ENCODE measurements at regions not wholly inside any gene's neighbourhood (a gene's known extent, or its start where the extent isn't known, plus 50 kb on each side); places are given as distances from the start of the nearest gene placed in this dataset.

GRCh38 chr6:119612176-119612891, 262.8 kb upstream of the MAN1A1 start:
- Histone ChIP-seq H3K4me1 (ENCODE audit: control insufficient read depth, extremely low read depth, insufficient read depth, low read length) (peaks cover 3% of the 10 kb centered on the region), H3K9me3 (ENCODE audit: control insufficient read depth, insufficient read depth, low read depth, low read length) (no peaks in the 10 kb centered on the region), H4K20me1 (ENCODE audit: control insufficient read depth, extremely low read depth, insufficient read depth, low read length) (no peaks in the 10 kb centered on the region), H3K27ac (ENCODE audit: insufficient read depth, low read length) (no peak overlapping the region), H3K4me2 (ENCODE audit: extremely low read depth, insufficient read depth, low read length) (no peak overlapping the region), H3K4me3 (replicated peaks in 1 of 4; ENCODE audit: control extremely low read depth in 1 of 4, insufficient read depth in 1 of 4, low read depth in 3 of 4, low read length in 4 of 4) (no peak overlapping the region), H3K79me2 (ENCODE audit: control insufficient read depth, insufficient read depth, low read length) (no peaks in the 10 kb centered on the region), H2AFZ (ENCODE audit: low read length) (no peak overlapping the region), H3K9ac (ENCODE audit: insufficient read depth, low read length) (no peak overlapping the region), H3K27me3 (ENCODE audit: control insufficient read depth, insufficient read depth, low read length) (no peaks in the 10 kb centered on the region), H3K36me3 (ENCODE audit: control insufficient read depth, insufficient read depth, low read length) (no peaks in the 10 kb centered on the region)
- DNase-seq (ENCODE audit: low read depth in 2 of 2), result peak in 1 of 2 donors; percentile 18
- TF ChIP-seq CTCF (conservative IDR thresholded peaks at IDR 0.05 in 1 of 2, IDR thresholded peaks at IDR 0.05 in 1 of 2; ENCODE audit: low read depth in 1 of 2, low read length in 2 of 2) (peak in 1 of 2 donors; percentile 7), EZH2 (IDR thresholded peaks at IDR 0.05; ENCODE audit: low read length, missing control alignments) (no peak)

- Histone ChIP-seq H3K4me1 (ENCODE audit: control insufficient read depth, extremely low read depth, insufficient read depth, low read length) (peaks cover 3% of the 10 kb centered on the region), H2AFZ (ENCODE audit: low read length) (no peak overlapping the region), H3K9me3 (ENCODE audit: control insufficient read depth, insufficient read depth, low read depth, low read length) (no peaks in the 10 kb centered on the region), H4K20me1 (ENCODE audit: control insufficient read depth, extremely low read depth, insufficient read depth, low read length) (no peaks in the 10 kb centered on the region), H3K79me2 (ENCODE audit: control insufficient read depth, insufficient read depth, low read length) (no peaks in the 10 kb centered on the region), H3K27ac (ENCODE audit: insufficient read depth, low read length) (no peak overlapping the region), H3K36me3 (ENCODE audit: control insufficient read depth, insufficient read depth, low read length) (no peaks in the 10 kb centered on the region), H3K9ac (ENCODE audit: insufficient read depth, low read length) (no peak overlapping the region), H3K4me3 (replicated peaks in 1 of 4; ENCODE audit: control extremely low read depth in 1 of 4, insufficient read depth in 1 of 4, low read depth in 3 of 4, low read length in 4 of 4) (no peak overlapping the region), H3K27me3 (ENCODE audit: control insufficient read depth, insufficient read depth, low read length) (no peaks in the 10 kb centered on the region), H3K4me2 (ENCODE audit: extremely low read depth, insufficient read depth, low read length) (no peak overlapping the region)
- no peak for DNase-seq (ENCODE audit: low read depth in 2 of 2)
- no peak for TF ChIP-seq CTCF (conservative IDR thresholded peaks at IDR 0.05 in 1 of 2, IDR thresholded peaks at IDR 0.05 in 1 of 2; ENCODE audit: low read depth in 1 of 2, low read length in 2 of 2)
- no peak for TF ChIP-seq EZH2 (IDR thresholded peaks at IDR 0.05; ENCODE audit: low read length, missing control alignments)
Observed at GRCh38 chr6:119610754-119611153, 261.2 kb upstream of the MAN1A1 start.

- H3K4me3 ChIP-seq (replicated peaks in 1 of 4; ENCODE audit: control extremely low read depth in 1 of 4, insufficient read depth in 1 of 4, low read depth in 3 of 4, low read length in 4 of 4), result no peak overlapping the region
- no peaks in the 10 kb centered on the region for H3K79me2 ChIP-seq (ENCODE audit: control insufficient read depth, insufficient read depth, low read length)
- no peaks in the 10 kb centered on the region for H4K20me1 ChIP-seq (ENCODE audit: control insufficient read depth, extremely low read depth, insufficient read depth, low read length)
- no peak overlapping the region for H3K27ac ChIP-seq (ENCODE audit: insufficient read depth, low read length)
- no peaks in the 10 kb centered on the region for H3K9me3 ChIP-seq (ENCODE audit: control insufficient read depth, insufficient read depth, low read depth, low read length)
- H3K9ac ChIP-seq (ENCODE audit: insufficient read depth, low read length), result no peak overlapping the region
- no peak for DNase-seq (ENCODE audit: low read depth in 2 of 2)
- H2AFZ ChIP-seq (ENCODE audit: low read length), result no peak overlapping the region
- no peak overlapping the region for H3K4me2 ChIP-seq (ENCODE audit: extremely low read depth, insufficient read depth, low read length)
- H3K27me3 ChIP-seq (ENCODE audit: control insufficient read depth, insufficient read depth, low read length), result no peaks in the 10 kb centered on the region
- TF ChIP-seq EZH2 (IDR thresholded peaks at IDR 0.05; ENCODE audit: low read length, missing control alignments) (no peak), CTCF (conservative IDR thresholded peaks at IDR 0.05 in 1 of 2, IDR thresholded peaks at IDR 0.05 in 1 of 2; ENCODE audit: low read depth in 1 of 2, low read length in 2 of 2) (no peak)
- no peaks in the 10 kb centered on the region for H3K36me3 ChIP-seq (ENCODE audit: control insufficient read depth, insufficient read depth, low read length)
- peaks cover 3% of the 10 kb centered on the region for H3K4me1 ChIP-seq (ENCODE audit: control insufficient read depth, extremely low read depth, insufficient read depth, low read length)
Observed at GRCh38 chr6:119610265-119610664, 260.7 kb upstream of the MAN1A1 start.
